Ishikawa (cell line): ENCODE measurements at regions not wholly inside any gene's neighbourhood (a gene's known extent, or its start where the extent isn't known, plus 50 kb on each side); places are given as distances from the start of the nearest gene placed in this dataset.

Source experiments
- CEBPB ChIP-seq: IDR thresholded peaks from 2 replicates; pipeline ENCODE4 v1.6.1; 2012
- CREB1 ChIP-seq: IDR thresholded peaks from 2 replicates; pipeline ENCODE4 v1.6.1; 2012; ENCODE audit warnings: low read depth
- EGR1 ChIP-seq: IDR thresholded peaks from 2 replicates; pipeline ENCODE4 v1.6.1; 2012
- EP300 ChIP-seq: IDR thresholded peaks from 2 replicates; pipeline ENCODE4 v1.6.1; 2012; ENCODE audit warnings: borderline replicate concordance
- FOXM1 ChIP-seq: IDR thresholded peaks from 2 replicates; pipeline ENCODE4 v1.6.1; 2012; ENCODE audit warnings: low read depth, borderline replicate concordance
- MAX ChIP-seq: IDR thresholded peaks from 2 replicates; pipeline ENCODE4 v1.6.1; 2012
- NFIC ChIP-seq: IDR thresholded peaks from 2 replicates; pipeline ENCODE4 v1.6.1; 2012
- RAD21 ChIP-seq: IDR thresholded peaks from 2 replicates; pipeline ENCODE4 v1.6.1; 2012; ENCODE audit warnings: low read depth
- REST ChIP-seq: IDR thresholded peaks from 2 replicates; pipeline ENCODE4 v1.6.1; 2012; ENCODE audit warnings: low read depth, mild to moderate bottlenecking
- TAF1 ChIP-seq: IDR thresholded peaks from 2 replicates; pipeline ENCODE4 v1.6.1; 2012; ENCODE audit warnings: low read depth, mild to moderate bottlenecking
- TCF12 ChIP-seq: IDR thresholded peaks from 2 replicates; pipeline ENCODE4 v1.6.1; 2012; ENCODE audit warnings: low read depth
- TEAD4 ChIP-seq: IDR thresholded peaks from 2 replicates; pipeline ENCODE4 v1.6.1; 2012
- USF1 ChIP-seq: IDR thresholded peaks from 2 replicates; pipeline ENCODE4 v1.6.1; 2012
- YY1 ChIP-seq: IDR thresholded peaks from 2 replicates; pipeline ENCODE4 v1.6.1; 2012; ENCODE audit warnings: low read depth
- ZBTB7A ChIP-seq: IDR thresholded peaks from 2 replicates; pipeline ENCODE4 v1.6.1; 2012; ENCODE audit warnings: low read depth

GRCh38 chr16:26594666-26595065 lies 472.1 kb upstream of the C16orf82 start:
- TF ChIP-seq REST (no peak), ZBTB7A (no peak), EGR1 (no peak), CEBPB (no peak)

GRCh38 chr16:26595199-26595598 lies 471.5 kb upstream of the C16orf82 start:
- TF ChIP-seq FOXM1 = no peak
- no peak for TF ChIP-seq TCF12
- no peak for TF ChIP-seq RAD21
- TF ChIP-seq EP300 = no peak
- no peak for TF ChIP-seq EGR1
- no peak for TF ChIP-seq CREB1
- no peak for TF ChIP-seq ZBTB7A
- no peak for TF ChIP-seq REST
- no peak for TF ChIP-seq USF1
- no peak for TF ChIP-seq MAX
- TF ChIP-seq TAF1 = no peak
- no peak for TF ChIP-seq NFIC
- TF ChIP-seq TEAD4 = no peak
- TF ChIP-seq YY1 = no peak
- TF ChIP-seq CEBPB = no peak

DNA sequence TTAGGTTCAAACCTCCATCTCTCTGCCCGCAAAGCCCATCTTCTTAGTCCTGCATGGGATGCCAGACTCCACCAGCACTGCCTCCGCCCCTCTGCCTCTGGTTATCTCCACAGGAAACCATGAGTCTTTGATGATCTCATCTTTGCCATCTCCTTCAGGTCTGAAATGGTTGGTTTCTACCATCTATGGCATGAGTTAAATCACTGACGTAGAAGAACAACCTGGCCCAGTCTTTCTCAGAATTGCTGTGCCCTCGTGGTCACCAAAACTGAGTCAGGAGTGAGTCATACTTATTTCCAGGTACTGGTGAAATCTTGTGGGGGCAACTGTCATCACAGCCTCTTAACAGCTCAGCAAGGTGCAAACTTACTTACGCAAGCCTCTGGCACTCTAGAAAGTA lies 468.7 kb upstream of the C16orf82 start:
- TF ChIP-seq FOXM1 (no peak), TCF12 (no peak), EGR1 (no peak), TEAD4 (no peak), USF1 (no peak), NFIC (no peak), CREB1 (no peak), REST (no peak), CEBPB (no peak), TAF1 (no peak), MAX (no peak), ZBTB7A (no peak), RAD21 (no peak), EP300 (no peak), YY1 (no peak)

DNA sequence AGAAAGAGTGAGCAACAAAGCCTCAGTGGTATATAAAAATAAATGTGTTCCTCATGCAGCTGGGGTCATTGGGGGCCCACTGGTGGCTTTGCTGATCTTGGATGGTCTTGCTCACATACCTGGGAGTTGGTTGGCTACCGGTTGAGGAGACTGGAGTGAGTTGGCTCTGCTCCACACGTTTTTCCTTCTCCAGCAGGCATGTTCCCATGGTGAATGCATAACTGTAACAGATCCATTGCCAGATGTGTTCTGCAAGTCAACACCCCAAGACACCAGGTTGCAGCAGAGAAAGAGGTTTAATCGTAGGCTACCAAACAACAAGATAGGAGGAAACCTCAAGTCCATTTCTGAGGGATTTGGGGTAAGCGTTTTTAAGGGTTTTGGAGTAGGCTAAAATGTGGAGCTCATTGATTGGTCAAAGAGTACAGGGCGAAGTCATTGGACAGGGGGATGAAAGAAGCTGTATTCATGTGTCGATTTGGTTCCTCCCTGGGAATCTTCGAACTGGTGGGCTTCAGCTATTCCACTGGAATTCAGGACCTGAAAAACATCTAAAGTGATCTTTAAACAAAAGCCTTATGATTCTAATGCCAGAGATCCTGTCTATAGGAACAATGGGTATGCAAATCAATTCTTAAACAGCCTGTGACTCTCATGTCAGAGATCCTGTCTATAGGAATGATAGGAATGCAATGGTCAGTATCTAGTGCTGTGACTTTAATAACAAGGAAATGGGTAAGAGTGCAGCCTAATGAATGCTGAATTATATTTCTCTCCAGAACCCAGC lies 467.5 kb upstream of the C16orf82 start:
- TF ChIP-seq EGR1 (no peak), YY1 (no peak), NFIC (no peak), TAF1 (no peak), USF1 (no peak)
